SK-N-SH treated with all-trans-retinoic acid at 6 μM for 48 hours (cell line): ENCODE measurements at regions not wholly inside any gene's neighbourhood (a gene's known extent, or its start where the extent isn't known, plus 50 kb on each side); places are given as distances from the start of the nearest gene placed in this dataset.

Experiments
- ATAC-seq: fragments of 200-7000 bp; cut with Tn5 transposase; 3 replicates; pipeline ENCODE4 v1.9.1; 2020; ENCODE audit warnings: mild to moderate bottlenecking, moderate library complexity
- ARNTL ChIP-seq: fragments of 450-650 bp; formaldehyde crosslinking; IDR thresholded peaks from 2 replicates; pipeline ENCODE4 v1.5.0; 2020; ENCODE audit warnings: low read depth, mild to moderate bottlenecking, moderate library complexity, borderline replicate concordance
- BACH2 ChIP-seq: fragments of 250-450 bp; sonication (Bioruptor Pico); IDR thresholded peaks from 2 replicates; pipeline ENCODE4 v1.9.0; 2021; ENCODE audit warnings: mild to moderate bottlenecking, borderline replicate concordance
- CSDC2 ChIP-seq: fragments of 250-450 bp; sonication (Bioruptor Pico); IDR thresholded peaks from 2 replicates; pipeline ENCODE4 v1.5.0; 2020; ENCODE audit warnings: mild to moderate bottlenecking, moderate library complexity
- ESRRG ChIP-seq: fragments of 250-450 bp; sonication (Bioruptor Pico); IDR thresholded peaks from 2 replicates; pipeline ENCODE4 v1.6.1; 2021; ENCODE audit warnings: mild to moderate bottlenecking
- ISL1 ChIP-seq: fragments of 250-450 bp; sonication (Bioruptor Pico); IDR thresholded peaks from 2 replicates; pipeline ENCODE4 v2.1.2; 2022; ENCODE audit warnings: mild to moderate bottlenecking, moderate library complexity
- OSR1 ChIP-seq: fragments of 250-450 bp; sonication (Bioruptor Pico); IDR thresholded peaks from 2 replicates; pipeline ENCODE4 v1.8.0; 2022; ENCODE audit warnings: moderate library complexity, mild to moderate bottlenecking, inconsistent platforms
- PPARA ChIP-seq: fragments of 250-450 bp; sonication (Bioruptor Pico); IDR thresholded peaks from 2 replicates; pipeline ENCODE4 v1.5.0; 2020; ENCODE audit warnings: mild to moderate bottlenecking, borderline replicate concordance
- RARB ChIP-seq: fragments of 250-450 bp; sonication (Bioruptor Pico); IDR thresholded peaks from 2 replicates; pipeline ENCODE4 v1.8.0; 2021; ENCODE audit warnings: mild to moderate bottlenecking, moderate library complexity
- SNAI2 ChIP-seq: fragments of 250-450 bp; sonication (Bioruptor Pico); IDR thresholded peaks from 2 replicates; pipeline ENCODE4 v1.5.0; 2020; ENCODE audit warnings: mild to moderate bottlenecking, moderate library complexity
- TCF4 ChIP-seq: fragments of 250-450 bp; sonication (Bioruptor Pico); IDR thresholded peaks from 2 replicates; pipeline ENCODE4 v1.8.0; 2021; ENCODE audit warnings: mild to moderate bottlenecking, moderate library complexity, borderline replicate concordance
- TOX ChIP-seq: fragments of 250-450 bp; sonication (Bioruptor Pico); IDR thresholded peaks from 2 replicates; pipeline ENCODE4 v1.8.0; 2021; ENCODE audit warnings: mild to moderate bottlenecking, moderate library complexity, borderline replicate concordance
- ZC3H10 ChIP-seq: fragments of 250-450 bp; sonication (Bioruptor Pico); IDR thresholded peaks from 2 replicates; pipeline ENCODE4 v1.5.1; 2021; ENCODE audit warnings: mild to moderate bottlenecking, moderate library complexity
- ZFP30 ChIP-seq: fragments of 450-650 bp; formaldehyde crosslinking; IDR thresholded peaks from 2 replicates; pipeline ENCODE4 v1.5.0; 2022; ENCODE audit warnings: mild to moderate bottlenecking, moderate library complexity
- ZNF565 ChIP-seq: fragments of 450-650 bp; formaldehyde crosslinking; conservative IDR thresholded peaks from 2 replicates; pipeline ENCODE4 v1.5.0; 2020; ENCODE audit warnings: low read depth, mild to moderate bottlenecking, moderate library complexity
- ZNF70 ChIP-seq: fragments of 450-650 bp; formaldehyde crosslinking; IDR thresholded peaks from 2 replicates; pipeline ENCODE4 v1.5.0; 2020; ENCODE audit warnings: mild to moderate bottlenecking, moderate library complexity
- ZNF8 ChIP-seq: fragments of 450-650 bp; formaldehyde crosslinking; IDR thresholded peaks from 2 replicates; pipeline ENCODE4 v1.5.0; 2020; ENCODE audit warnings: mild to moderate bottlenecking, moderate library complexity
- TF ChIP-seq, protein P1 (sequence below): fragments of 250-450 bp; sonication (Bioruptor Pico); IDR thresholded peaks from 2 replicates; pipeline ENCODE4 v1.5.1; 2020; ENCODE audit warnings: low read depth, mild to moderate bottlenecking, moderate library complexity
- TF ChIP-seq, protein P2 (sequence below): fragments of 250-450 bp; sonication (Bioruptor Pico); IDR thresholded peaks from 2 replicates; pipeline ENCODE4 v1.8.0; 2021; ENCODE audit warnings: low read depth, mild to moderate bottlenecking, moderate library complexity, borderline replicate concordance
- TF ChIP-seq, protein P3 (sequence below): fragments of 250-450 bp; sonication (Bioruptor Pico); IDR thresholded peaks from 2 replicates; pipeline ENCODE4 v1.8.0; 2020; ENCODE audit warnings: mild to moderate bottlenecking, moderate library complexity, borderline replicate concordance
- TF ChIP-seq, protein P4 (sequence below): fragments of 250-450 bp; sonication (Bioruptor Pico); IDR thresholded peaks from 2 replicates; pipeline ENCODE4 v1.5.1; 2021; ENCODE audit warnings: mild to moderate bottlenecking, moderate library complexity

DNA sequence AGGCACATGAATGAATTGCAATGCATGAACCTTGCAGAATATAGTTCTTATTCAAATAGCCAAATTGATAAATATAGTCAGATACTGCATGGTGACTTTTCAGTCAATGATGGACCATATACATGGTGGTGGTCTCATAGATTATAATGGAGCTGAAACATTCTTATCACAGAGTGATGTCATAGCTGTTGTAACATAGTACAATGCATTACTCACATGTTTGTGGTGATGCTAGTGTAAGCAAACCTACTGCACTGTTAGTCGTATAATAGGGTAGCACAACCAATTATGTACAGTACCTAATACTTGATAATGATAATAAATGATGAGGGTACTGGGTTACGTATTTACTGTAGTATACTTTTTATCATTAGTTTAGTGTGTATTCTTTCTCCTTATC lies 280.3 kb downstream of the BCAT1 start:
- no peak for TF ChIP-seq RARB (CRISPR knock-in tag)
- no peak for TF ChIP-seq ARNTL (CRISPR knock-in tag)
- TF ChIP-seq BACH2, result no peak
- TF ChIP-seq ESRRG (CRISPR knock-in tag), result no peak
- TF ChIP-seq ZNF70, result no peak
- TF ChIP-seq ZNF565 (CRISPR knock-in tag), result no peak
- TF ChIP-seq, protein P1, sequence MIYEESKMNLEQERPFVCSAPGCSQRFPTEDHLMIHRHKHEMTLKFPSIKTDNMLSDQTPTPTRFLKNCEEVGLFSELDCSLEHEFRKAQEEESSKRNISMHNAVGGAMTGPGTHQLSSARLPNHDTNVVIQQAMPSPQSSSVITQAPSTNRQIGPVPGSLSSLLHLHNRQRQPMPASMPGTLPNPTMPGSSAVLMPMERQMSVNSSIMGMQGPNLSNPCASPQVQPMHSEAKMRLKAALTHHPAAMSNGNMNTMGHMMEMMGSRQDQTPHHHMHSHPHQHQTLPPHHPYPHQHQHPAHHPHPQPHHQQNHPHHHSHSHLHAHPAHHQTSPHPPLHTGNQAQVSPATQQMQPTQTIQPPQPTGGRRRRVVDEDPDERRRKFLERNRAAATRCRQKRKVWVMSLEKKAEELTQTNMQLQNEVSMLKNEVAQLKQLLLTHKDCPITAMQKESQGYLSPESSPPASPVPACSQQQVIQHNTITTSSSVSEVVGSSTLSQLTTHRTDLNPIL, result no peak
- no peak for TF ChIP-seq OSR1
- TF ChIP-seq ISL1 (CRISPR knock-in tag), result no peak

DNA sequence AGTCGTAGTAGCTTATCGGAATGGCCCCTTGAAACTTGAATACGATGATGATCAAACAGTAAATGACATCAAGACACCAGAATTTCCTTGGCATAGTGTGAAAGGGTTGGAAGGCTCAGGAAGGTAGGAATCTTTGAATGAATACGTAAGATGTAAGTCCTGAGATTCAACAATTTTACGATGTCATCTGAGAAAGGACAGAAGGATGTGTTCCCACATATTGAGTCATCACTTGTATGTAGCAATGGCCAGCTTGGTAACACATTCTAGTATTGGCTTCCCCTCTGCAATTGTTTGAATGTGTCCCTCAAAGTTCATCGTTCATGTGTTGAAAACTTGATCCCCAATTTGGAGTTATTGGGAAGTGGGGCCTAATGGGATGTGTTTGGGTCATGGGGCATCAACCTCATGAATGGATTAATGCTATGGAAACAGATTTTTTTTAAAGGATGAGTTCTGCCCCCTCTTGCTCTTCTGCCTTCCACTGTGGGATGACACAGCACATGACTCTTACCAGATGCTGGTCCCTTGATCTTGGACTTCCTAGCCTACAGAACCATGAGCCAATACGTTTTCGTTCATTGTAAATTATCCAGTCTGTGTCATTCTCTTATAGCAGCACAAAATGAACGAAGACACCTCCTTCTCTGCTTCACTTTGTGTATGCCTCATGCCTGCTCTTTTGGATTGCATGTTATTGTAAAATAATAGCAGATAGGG lies 284.6 kb downstream of the BCAT1 start:
- ATAC-seq, result no peak
- TF ChIP-seq BACH2 (no peak), ZC3H10 (CRISPR knock-in tag) (no peak), ZNF8 (CRISPR knock-in tag) (no peak)
- TF ChIP-seq, protein P1, result no peak
- TF ChIP-seq, all 23 proteins: peak for 0

More for the DNA sequence above, 280.3 kb downstream of the BCAT1 start:
- no peak for ATAC-seq

DNA sequence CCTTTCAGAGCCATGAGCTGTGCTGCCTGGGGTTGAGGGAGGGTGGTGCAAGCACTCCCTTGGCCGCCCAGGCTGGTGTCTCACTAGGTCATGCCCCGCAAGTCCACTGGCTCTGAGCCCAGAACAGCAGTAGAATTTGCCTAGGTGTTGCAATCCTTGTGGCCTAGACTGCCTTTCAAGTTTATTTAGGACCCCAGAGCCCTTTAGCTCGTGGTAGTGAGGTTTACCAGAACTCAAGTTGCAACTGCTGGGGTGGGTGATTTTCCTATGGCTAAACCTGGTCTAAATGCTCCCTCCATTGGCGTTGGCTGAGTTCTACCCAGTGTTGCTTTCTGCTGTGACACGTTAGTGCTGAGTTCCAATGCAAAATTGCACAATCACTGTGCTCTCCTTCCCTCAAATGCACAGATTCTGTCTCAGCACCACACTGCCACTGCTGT lies 287.2 kb downstream of the BCAT1 start:
- TF ChIP-seq OSR1, result no peak
- TF ChIP-seq, protein P1, result no peak
- TF ChIP-seq ESRRG (CRISPR knock-in tag), result no peak
- no peak for TF ChIP-seq ISL1 (CRISPR knock-in tag)
- no peak for TF ChIP-seq ZNF565 (CRISPR knock-in tag)
- TF ChIP-seq, protein P2, sequence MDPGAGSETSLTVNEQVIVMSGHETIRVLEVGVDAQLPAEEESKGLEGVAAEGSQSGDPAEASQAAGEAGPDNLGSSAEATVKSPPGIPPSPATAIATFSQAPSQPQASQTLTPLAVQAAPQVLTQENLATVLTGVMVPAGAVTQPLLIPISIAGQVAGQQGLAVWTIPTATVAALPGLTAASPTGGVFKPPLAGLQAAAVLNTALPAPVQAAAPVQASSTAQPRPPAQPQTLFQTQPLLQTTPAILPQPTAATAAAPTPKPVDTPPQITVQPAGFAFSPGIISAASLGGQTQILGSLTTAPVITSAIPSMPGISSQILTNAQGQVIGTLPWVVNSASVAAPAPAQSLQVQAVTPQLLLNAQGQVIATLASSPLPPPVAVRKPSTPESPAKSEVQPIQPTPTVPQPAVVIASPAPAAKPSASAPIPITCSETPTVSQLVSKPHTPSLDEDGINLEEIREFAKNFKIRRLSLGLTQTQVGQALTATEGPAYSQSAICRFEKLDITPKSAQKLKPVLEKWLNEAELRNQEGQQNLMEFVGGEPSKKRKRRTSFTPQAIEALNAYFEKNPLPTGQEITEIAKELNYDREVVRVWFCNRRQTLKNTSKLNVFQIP (CRISPR knock-in tag), result no peak
- TF ChIP-seq SNAI2 (CRISPR knock-in tag), result no peak
- TF ChIP-seq, protein P3, sequence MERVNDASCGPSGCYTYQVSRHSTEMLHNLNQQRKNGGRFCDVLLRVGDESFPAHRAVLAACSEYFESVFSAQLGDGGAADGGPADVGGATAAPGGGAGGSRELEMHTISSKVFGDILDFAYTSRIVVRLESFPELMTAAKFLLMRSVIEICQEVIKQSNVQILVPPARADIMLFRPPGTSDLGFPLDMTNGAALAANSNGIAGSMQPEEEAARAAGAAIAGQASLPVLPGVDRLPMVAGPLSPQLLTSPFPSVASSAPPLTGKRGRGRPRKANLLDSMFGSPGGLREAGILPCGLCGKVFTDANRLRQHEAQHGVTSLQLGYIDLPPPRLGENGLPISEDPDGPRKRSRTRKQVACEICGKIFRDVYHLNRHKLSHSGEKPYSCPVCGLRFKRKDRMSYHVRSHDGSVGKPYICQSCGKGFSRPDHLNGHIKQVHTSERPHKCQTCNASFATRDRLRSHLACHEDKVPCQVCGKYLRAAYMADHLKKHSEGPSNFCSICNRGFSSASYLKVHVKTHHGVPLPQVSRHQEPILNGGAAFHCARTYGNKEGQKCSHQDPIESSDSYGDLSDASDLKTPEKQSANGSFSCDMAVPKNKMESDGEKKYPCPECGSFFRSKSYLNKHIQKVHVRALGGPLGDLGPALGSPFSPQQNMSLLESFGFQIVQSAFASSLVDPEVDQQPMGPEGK (CRISPR knock-in tag), result no peak
- no peak for TF ChIP-seq ZNF70
- no peak for TF ChIP-seq ZNF8 (CRISPR knock-in tag)
- TF ChIP-seq ARNTL (CRISPR knock-in tag), result no peak
- no peak for TF ChIP-seq CSDC2 (CRISPR knock-in tag)
- TF ChIP-seq, protein P4, sequence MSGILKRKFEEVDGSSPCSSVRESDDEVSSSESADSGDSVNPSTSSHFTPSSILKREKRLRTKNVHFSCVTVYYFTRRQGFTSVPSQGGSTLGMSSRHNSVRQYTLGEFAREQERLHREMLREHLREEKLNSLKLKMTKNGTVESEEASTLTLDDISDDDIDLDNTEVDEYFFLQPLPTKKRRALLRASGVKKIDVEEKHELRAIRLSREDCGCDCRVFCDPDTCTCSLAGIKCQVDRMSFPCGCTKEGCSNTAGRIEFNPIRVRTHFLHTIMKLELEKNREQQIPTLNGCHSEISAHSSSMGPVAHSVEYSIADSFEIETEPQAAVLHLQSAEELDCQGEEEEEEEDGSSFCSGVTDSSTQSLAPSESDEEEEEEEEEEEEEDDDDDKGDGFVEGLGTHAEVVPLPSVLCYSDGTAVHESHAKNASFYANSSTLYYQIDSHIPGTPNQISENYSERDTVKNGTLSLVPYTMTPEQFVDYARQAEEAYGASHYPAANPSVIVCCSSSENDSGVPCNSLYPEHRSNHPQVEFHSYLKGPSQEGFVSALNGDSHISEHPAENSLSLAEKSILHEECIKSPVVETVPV (CRISPR knock-in tag), result no peak
- no peak for TF ChIP-seq BACH2
- TF ChIP-seq RARB (CRISPR knock-in tag), result no peak
- no peak for TF ChIP-seq TOX
- TF ChIP-seq ZFP30 (CRISPR knock-in tag), result no peak
- no peak for TF ChIP-seq TCF4 (CRISPR knock-in tag)
- no peak for TF ChIP-seq PPARA (CRISPR knock-in tag)
- TF ChIP-seq ZC3H10 (CRISPR knock-in tag), result no peak
- no peak for ATAC-seq
